Activated CD8-positive, alpha-beta memory T cell treated with anti-CD3 and anti-CD28 coated beads, Interleukin-2, amount 10 ng/mL, durations not matched to agents 7 days and 5 days (primary cell): ENCODE measurements at regions not wholly inside any gene's neighbourhood (a gene's known extent, or its start where the extent isn't known, plus 50 kb on each side); places are given as distances from the start of the nearest gene placed in this dataset.

ENCODE experiments used
- ATAC-seq: fragments of 150-1000 bp; cut with Tn5 transposase; one replicate; pipeline ENCODE4 v1.10.0; 2021; ENCODE audit warnings: moderate library complexity
- CTCF ChIA-PET: fragments of 350-600 bp; sonication (Branson Sonifier 250); formaldehyde crosslinking; loops from one replicate; lab custom pipeline; 2021; ENCODE audit warnings: antibody characterized with exemption; lab: Charles Lee
- DNase-seq: peaks from one replicate; pipeline ENCODE4 v3.0.0-alpha.2; 2020
- H3K27ac Mint-ChIP-seq: one replicate; pipeline ENCODE4 v1.8.0; 2021; ENCODE audit warnings: mild to moderate bottlenecking, mixed read lengths
- H3K27me3 Mint-ChIP-seq: one replicate; pipeline ENCODE4 v1.8.0; 2021; ENCODE audit warnings: mixed read lengths
- H3K36me3 Mint-ChIP-seq: one replicate; pipeline ENCODE4 v1.8.0; 2021; ENCODE audit warnings: mild to moderate bottlenecking, mixed read lengths
- H3K4me1 Mint-ChIP-seq: one replicate; pipeline ENCODE4 v1.8.0; 2021; ENCODE audit warnings: mixed read lengths
- H3K4me3 Mint-ChIP-seq: one replicate; pipeline ENCODE4 v1.8.0; 2021; ENCODE audit warnings: mild to moderate bottlenecking, moderate library complexity, mixed read lengths
- H3K9me3 Mint-ChIP-seq: one replicate; pipeline ENCODE4 v1.8.0; 2022; ENCODE audit warnings: low read depth, mixed read lengths

- CTCF ChIA-PET: no interaction called here
- H3K9me3 Mint-ChIP-seq: no peaks in the 10 kb centered on the region
- no peaks in the 10 kb centered on the region for H3K27me3 Mint-ChIP-seq
- no peak overlapping the region for H3K27ac Mint-ChIP-seq
- no peaks in the 10 kb centered on the region for H3K4me1 Mint-ChIP-seq
- H3K4me3 Mint-ChIP-seq: no peak overlapping the region
- DNase-seq (no peak), ATAC-seq (no peak)
- H3K36me3 Mint-ChIP-seq: no peaks in the 10 kb centered on the region
Measured at GRCh38 chr2:212945526-212945925, 205.9 kb downstream of the IKZF2 start.

- no peak overlapping the region for H3K4me3 Mint-ChIP-seq
- no peaks in the 10 kb centered on the region for H3K4me1 Mint-ChIP-seq
- CTCF ChIA-PET: no interaction called here
Measured at GRCh38 chr2:212943351-212943750, 208.1 kb downstream of the IKZF2 start.

GRCh38 chr2:212941361-212941760 lies 210.1 kb downstream of the IKZF2 start:
- no peak overlapping the region for H3K4me3 Mint-ChIP-seq
- no peaks in the 10 kb centered on the region for H3K9me3 Mint-ChIP-seq
- H3K4me1 Mint-ChIP-seq: no peaks in the 10 kb centered on the region
- H3K36me3 Mint-ChIP-seq: peaks cover 1% of the 10 kb centered on the region
- no peak overlapping the region for H3K27ac Mint-ChIP-seq
- ATAC-seq: no peak
- DNase-seq: no peak
- H3K27me3 Mint-ChIP-seq: no peaks in the 10 kb centered on the region
- CTCF ChIA-PET: no interaction called here

More at GRCh38 chr2:212943351-212943750, 208.1 kb downstream of the IKZF2 start:
- ATAC-seq (no peak), DNase-seq (no peak)
- Mint-ChIP-seq H3K36me3 (no peaks in the 10 kb centered on the region), H3K27ac (no peak overlapping the region), H3K27me3 (no peaks in the 10 kb centered on the region), H3K9me3 (no peaks in the 10 kb centered on the region)

DNA sequence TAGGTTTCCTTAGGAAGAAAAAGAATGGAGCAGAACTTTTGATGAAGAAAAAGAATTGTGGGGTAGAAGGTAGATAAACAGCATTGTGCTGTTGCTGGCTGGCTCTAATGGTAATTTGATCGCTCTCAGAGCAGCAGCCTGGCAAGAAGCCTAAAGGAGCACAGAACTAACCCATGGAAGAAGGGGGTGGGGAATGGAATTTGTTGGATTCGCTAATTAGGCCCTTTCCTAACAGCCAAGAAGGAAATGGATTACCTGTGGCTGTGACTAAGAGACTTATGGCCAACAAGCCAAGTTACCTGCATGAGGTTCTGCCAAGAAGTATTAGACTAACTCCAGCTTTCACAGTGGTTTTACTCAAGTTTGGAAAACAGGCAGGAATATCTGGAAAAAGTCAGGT lies 210.6 kb downstream of the IKZF2 start:
- Mint-ChIP-seq H3K27ac (no peak overlapping the region), H3K27me3 (no peaks in the 10 kb centered on the region), H3K4me1 (no peaks in the 10 kb centered on the region), H3K9me3 (no peaks in the 10 kb centered on the region), H3K36me3 (peaks cover 1% of the 10 kb centered on the region), H3K4me3 (no peak overlapping the region)
- DNase-seq (no peak), ATAC-seq (no peak)
- CTCF ChIA-PET: no interaction called here

GRCh38 chr2:212939777-212940531 lies 211.5 kb downstream of the IKZF2 start:
- ATAC-seq (no peak), DNase-seq (no peak)
- Mint-ChIP-seq H3K27ac (no peak overlapping the region), H3K36me3 (peaks cover 1% of the 10 kb centered on the region), H3K27me3 (no peaks in the 10 kb centered on the region), H3K4me1 (no peaks in the 10 kb centered on the region), H3K4me3 (no peak overlapping the region), H3K9me3 (no peaks in the 10 kb centered on the region)
- CTCF ChIA-PET: no interaction called here

DNA sequence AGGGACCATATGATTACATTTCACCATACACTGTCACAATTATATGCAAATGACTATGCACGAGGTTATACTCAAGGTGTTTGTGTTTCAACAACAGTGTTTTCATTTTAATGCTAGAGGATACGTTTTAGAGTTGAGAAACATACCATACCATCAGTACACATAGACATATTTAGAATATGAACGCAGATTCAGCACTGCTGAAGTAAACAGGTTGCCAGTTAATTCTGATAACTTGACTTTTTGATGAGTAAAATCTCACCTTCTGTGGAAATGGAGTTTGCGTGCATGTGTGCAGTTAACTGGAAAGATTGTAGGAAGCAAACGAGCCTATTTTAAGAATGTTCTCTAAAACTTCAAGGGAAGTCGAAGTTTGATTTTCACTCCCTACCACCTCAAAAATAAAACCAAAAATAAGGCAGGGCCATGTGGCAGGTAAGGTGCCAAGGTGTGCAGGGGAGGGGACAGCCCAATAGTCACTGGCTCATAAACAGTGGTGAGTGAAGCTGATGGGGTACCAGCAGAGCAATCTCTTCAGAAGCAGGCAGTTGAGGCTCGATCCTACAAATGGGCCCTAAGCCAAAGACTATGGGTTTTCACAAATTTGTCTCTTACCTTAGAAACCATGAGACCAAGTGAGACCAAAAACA lies 213.1 kb downstream of the IKZF2 start:
- Mint-ChIP-seq H3K36me3 (peaks cover 1% of the 10 kb centered on the region), H3K4me3 (no peak overlapping the region), H3K4me1 (no peaks in the 10 kb centered on the region), H3K27ac (no peak overlapping the region), H3K9me3 (no peaks in the 10 kb centered on the region), H3K27me3 (no peaks in the 10 kb centered on the region)
- CTCF ChIA-PET: no interaction called here
- ATAC-seq: no peak
- DNase-seq: no peak

DNA sequence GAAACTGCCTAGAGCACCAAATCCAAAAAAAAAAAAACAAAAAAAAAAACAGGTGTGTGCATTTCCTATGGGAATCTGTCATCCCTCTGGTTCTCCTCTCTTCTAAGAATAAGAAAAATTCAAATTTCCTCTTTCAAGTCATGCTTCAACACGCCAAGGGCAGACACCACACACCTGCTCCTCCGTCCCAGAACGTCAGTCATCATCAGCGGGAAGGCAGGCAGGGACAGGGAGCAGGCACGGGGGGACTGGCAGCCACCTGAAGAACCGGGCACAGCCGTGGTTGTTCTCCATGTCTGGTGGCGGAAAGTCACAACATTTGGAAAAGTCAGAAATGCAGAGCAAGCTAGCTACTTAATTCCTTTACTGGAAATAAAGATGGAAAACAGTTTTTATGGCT lies 214.8 kb downstream of the IKZF2 start:
- H3K36me3 Mint-ChIP-seq: peaks cover 1% of the 10 kb centered on the region
- ATAC-seq (no peak), DNase-seq (no peak)
- H3K4me3 Mint-ChIP-seq: no peak overlapping the region
- H3K27me3 Mint-ChIP-seq: no peaks in the 10 kb centered on the region
- CTCF ChIA-PET: no interaction called here
- no peak overlapping the region for H3K27ac Mint-ChIP-seq
- H3K9me3 Mint-ChIP-seq: no peaks in the 10 kb centered on the region
- no peaks in the 10 kb centered on the region for H3K4me1 Mint-ChIP-seq

GRCh38 chr2:212935752-212936151 lies 215.7 kb downstream of the IKZF2 start:
- no peak for ATAC-seq
- H3K36me3 Mint-ChIP-seq: peaks cover 1% of the 10 kb centered on the region
- H3K4me3 Mint-ChIP-seq: no peak overlapping the region
- no peaks in the 10 kb centered on the region for H3K9me3 Mint-ChIP-seq
- DNase-seq: no peak
- H3K27me3 Mint-ChIP-seq: no peaks in the 10 kb centered on the region
- CTCF ChIA-PET: no interaction called here
- no peak overlapping the region for H3K27ac Mint-ChIP-seq
- H3K4me1 Mint-ChIP-seq: no peaks in the 10 kb centered on the region

GRCh38 chr2:212931271-212931670 lies 220.1 kb downstream of the IKZF2 start:
- no peaks in the 10 kb centered on the region for H3K4me1 Mint-ChIP-seq
- DNase-seq (no peak), ATAC-seq (no peak)
- no peak overlapping the region for H3K4me3 Mint-ChIP-seq
- H3K9me3 Mint-ChIP-seq: no peaks in the 10 kb centered on the region
- CTCF ChIA-PET: no interaction called here
- H3K27me3 Mint-ChIP-seq: no peaks in the 10 kb centered on the region
- H3K36me3 Mint-ChIP-seq: no peaks in the 10 kb centered on the region
- H3K27ac Mint-ChIP-seq: no peak overlapping the region

DNA sequence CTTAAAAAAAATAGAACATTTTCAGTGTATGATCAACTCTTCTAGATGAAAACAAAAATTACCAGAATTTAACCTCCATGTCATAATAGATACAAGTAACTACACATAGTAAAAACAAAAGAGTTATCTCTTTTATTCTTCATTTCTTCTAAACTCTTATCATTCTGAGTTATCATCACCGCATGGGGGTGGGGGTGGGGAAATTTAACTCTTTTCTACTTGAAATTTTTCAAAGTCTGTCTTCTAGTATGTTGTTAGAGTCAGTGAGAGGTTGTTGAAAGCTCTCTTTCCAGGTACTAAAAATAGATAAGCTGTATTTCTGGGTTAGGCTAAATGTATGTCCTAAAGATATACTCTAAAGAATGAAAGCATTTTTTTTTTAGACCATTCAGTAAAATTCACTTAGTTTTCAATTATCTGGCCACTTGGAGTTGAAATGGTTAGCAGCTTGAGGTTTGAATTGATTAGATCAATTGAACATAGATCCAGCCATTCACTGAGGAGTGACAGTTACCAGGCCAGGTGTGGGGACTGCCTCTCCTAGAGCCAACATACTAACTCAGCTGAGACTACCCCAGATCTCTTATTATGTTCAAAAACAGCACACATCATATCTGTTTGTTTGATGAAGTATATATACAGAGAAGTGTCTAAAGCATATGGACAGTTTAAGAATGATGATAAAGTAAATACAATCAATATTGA lies 220.7 kb downstream of the IKZF2 start:
- H3K4me3 Mint-ChIP-seq: no peak overlapping the region
- no peaks in the 10 kb centered on the region for H3K9me3 Mint-ChIP-seq
- CTCF ChIA-PET: no interaction called here
- DNase-seq: no peak
- no peaks in the 10 kb centered on the region for H3K36me3 Mint-ChIP-seq
- no peaks in the 10 kb centered on the region for H3K4me1 Mint-ChIP-seq
- no peaks in the 10 kb centered on the region for H3K27me3 Mint-ChIP-seq
- no peak overlapping the region for H3K27ac Mint-ChIP-seq
- ATAC-seq: no peak

- no peak overlapping the region for H3K27ac Mint-ChIP-seq
- DNase-seq: no peak
- no peaks in the 10 kb centered on the region for H3K27me3 Mint-ChIP-seq
- CTCF ChIA-PET: no interaction called here
- H3K4me1 Mint-ChIP-seq: no peaks in the 10 kb centered on the region
- H3K36me3 Mint-ChIP-seq: no peaks in the 10 kb centered on the region
- H3K9me3 Mint-ChIP-seq: peaks cover under 1% of the 10 kb centered on the region
- ATAC-seq: no peak
- no peak overlapping the region for H3K4me3 Mint-ChIP-seq
Measured at GRCh38 chr2:212929971-212930370, 221.4 kb downstream of the IKZF2 start.

- CTCF ChIA-PET: no interaction called here
- Mint-ChIP-seq H3K27me3 (no peaks in the 10 kb centered on the region), H3K4me1 (no peaks in the 10 kb centered on the region), H3K36me3 (no peaks in the 10 kb centered on the region), H3K4me3 (no peak overlapping the region), H3K9me3 (peaks cover 2% of the 10 kb centered on the region), H3K27ac (no peak overlapping the region)
- ATAC-seq (no peak), DNase-seq (no peak)
Measured at GRCh38 chr2:212929116-212929515, 222.3 kb downstream of the IKZF2 start.

DNA sequence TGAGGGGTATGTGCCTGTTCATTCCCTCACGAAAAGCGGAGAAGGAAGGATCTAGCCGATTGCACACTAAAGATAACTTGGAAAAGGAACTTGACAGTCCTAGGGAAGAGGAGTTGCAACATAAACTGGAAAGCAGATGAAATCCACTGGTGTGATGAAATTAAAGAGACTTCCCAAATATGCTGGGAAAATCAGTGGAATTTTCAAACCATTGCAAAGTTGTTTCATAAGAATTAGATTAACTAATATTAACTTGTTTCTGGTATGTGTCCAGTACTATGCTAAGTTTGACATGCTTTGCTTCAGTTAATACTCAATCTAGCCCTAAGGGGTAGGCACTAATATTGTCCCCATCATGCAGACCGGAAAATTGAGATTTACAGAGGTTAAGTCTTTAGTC lies 222.7 kb downstream of the IKZF2 start:
- ATAC-seq (no peak), DNase-seq (no peak)
- CTCF ChIA-PET: no interaction called here
- no peaks in the 10 kb centered on the region for H3K4me1 Mint-ChIP-seq
- no peak overlapping the region for H3K4me3 Mint-ChIP-seq
- no peak overlapping the region for H3K27ac Mint-ChIP-seq
- no peaks in the 10 kb centered on the region for H3K27me3 Mint-ChIP-seq
- H3K36me3 Mint-ChIP-seq: no peaks in the 10 kb centered on the region
- peaks cover 2% of the 10 kb centered on the region for H3K9me3 Mint-ChIP-seq

- H3K4me1 Mint-ChIP-seq: no peaks in the 10 kb centered on the region
- no peaks in the 10 kb centered on the region for H3K36me3 Mint-ChIP-seq
- ATAC-seq (no peak), DNase-seq (no peak)
- no peak overlapping the region for H3K27ac Mint-ChIP-seq
- no peak overlapping the region for H3K4me3 Mint-ChIP-seq
- peaks cover 2% of the 10 kb centered on the region for H3K9me3 Mint-ChIP-seq
- CTCF ChIA-PET: no interaction called here
- H3K27me3 Mint-ChIP-seq: no peaks in the 10 kb centered on the region
Measured at GRCh38 chr2:212926940-212927339, 224.5 kb downstream of the IKZF2 start.
